ENCODE measurements at regions not wholly inside any gene's neighbourhood (a gene's known extent, or its start where the extent isn't known, plus 50 kb on each side); places are given as distances from the start of the nearest gene placed in this dataset.

- POLR2A ChIA-PET, result no interaction called here
Measured at GRCh38 chr7:32126843-32127242, 56.6 kb upstream of the PDE1C start.

More at GRCh38 chr7:32126843-32127242, 56.6 kb upstream of the PDE1C start:
- no peaks in the 10 kb centered on the region for H3K36me3 ChIP-seq (ENCODE audit: insufficient read depth, low read length)
- TF ChIP-seq CTCF (conservative IDR thresholded peaks at IDR 0.05; ENCODE audit: low read length), result no peak
- TF ChIP-seq EZH2phosphoT487 (IDR thresholded peaks at IDR 0.05; ENCODE audit: borderline replicate concordance, low read depth, low read length), result no peak
- no peak overlapping the region for H3K4me3 ChIP-seq (ENCODE audit: low read depth, low read length, poor library complexity, severe bottlenecking)
- CTCF ChIA-PET (ENCODE audit: unreplicated experiment), result no interaction called here
- H3K4me1 ChIP-seq (ENCODE audit: insufficient read depth, low read length, poor library complexity, severe bottlenecking), result no peaks in the 10 kb centered on the region
- H3K9me2 ChIP-seq (ENCODE audit: insufficient read depth, low read length), result no peaks in the 10 kb centered on the region
- no peaks in the 10 kb centered on the region for H3K9me3 ChIP-seq (ENCODE audit: low read length)
- BruUV-seq (replicated peaks), result no TSS peak
- no peaks in the 10 kb centered on the region for H4K20me1 ChIP-seq (ENCODE audit: insufficient read depth, low read length)
- no peak overlapping the region for H3K27ac ChIP-seq (ENCODE audit: low read depth, low read length, poor library complexity, severe bottlenecking)
- no peak overlapping the region for H3K4me2 ChIP-seq (ENCODE audit: low read length)
- intact Hi-C loops (cut with micrococcal nuclease; ENCODE audit: unreplicated experiment), result no loop called here
- DNase-seq (ENCODE audit: low spot score), result no peak
- no peak overlapping the region for H2AFZ ChIP-seq (ENCODE audit: low read length)
- H3K79me2 ChIP-seq (ENCODE audit: insufficient read depth, low read depth, low read length), result no peaks in the 10 kb centered on the region
